Neural cell (in vitro differentiated cells): ENCODE measurements at regions not wholly inside any gene's neighbourhood (a gene's known extent, or its start where the extent isn't known, plus 50 kb on each side); places are given as distances from the start of the nearest gene placed in this dataset.
"Not testable (repeated sequence)": the region's sequence is repeated elsewhere in the genome, so short reads cannot be mapped to it uniquely, and the experiment has no call there.

Experiments used
- H2AFZ ChIP-seq: fragments of 200-600, 300-800 bp; sonication (generic), shearing (Covaris generic); 2 replicates; pipeline ENCODE4 v1.6.0; 2014; ENCODE audit warnings: low read depth, mild to moderate bottlenecking, antibody characterized with exemption, low read length, moderate library complexity
- H3F3A ChIP-seq: fragments of 200-600 bp; shearing (Covaris generic); 2 replicates; pipeline ENCODE4 v1.6.1; 2016; ENCODE audit warnings: mild to moderate bottlenecking, moderate library complexity, mixed read lengths, antibody characterized with exemption, low read length; ENCODE audit not compliant: insufficient read depth, poor library complexity, severe bottlenecking
- H3K27ac ChIP-seq: fragments of 200-600, 300-800 bp; sonication (generic), shearing (Covaris generic); 2 replicates; pipeline ENCODE4 v1.5.1; 2014; ENCODE audit warnings: mild to moderate bottlenecking, low read length, moderate library complexity
- H3K27me3 ChIP-seq: fragments of 300-800, 200-600 bp; sonication (generic), shearing (Covaris generic); 2 replicates; pipeline ENCODE4 v1.6.0; 2014; ENCODE audit warnings: mild to moderate bottlenecking, low read depth, low read length, moderate library complexity; ENCODE audit not compliant: insufficient read depth
- H3K36me3 ChIP-seq: fragments of 300-800, 200-600 bp; sonication (generic), shearing (Covaris generic); 2 replicates; pipeline ENCODE4 v1.5.1; 2014; ENCODE audit warnings: mild to moderate bottlenecking, antibody characterized with exemption, low read length, moderate library complexity; ENCODE audit not compliant: insufficient read depth
- H3K4me2 ChIP-seq: fragments of 300-800, 200-600 bp; sonication (generic), shearing (Covaris generic); 2 replicates; pipeline ENCODE4 v1.6.0; 2014; ENCODE audit warnings: mild to moderate bottlenecking, low read length
- H3K4me3 ChIP-seq: fragments of 300-800, 200-600 bp; sonication (generic), shearing (Covaris generic); 2 replicates; pipeline ENCODE4 v1.5.1; 2014; ENCODE audit warnings: mild to moderate bottlenecking, low read length, moderate library complexity
- H3K79me2 ChIP-seq: fragments of 200-600 bp; shearing (Covaris generic); replicated peaks from 2 replicates; pipeline ENCODE4 v1.6.0; 2014; ENCODE audit warnings: mild to moderate bottlenecking, low read length, moderate library complexity; ENCODE audit not compliant: insufficient read depth
- H3K9ac ChIP-seq: fragments of 300-800, 200-600 bp; sonication (generic), shearing (Covaris generic); 2 replicates; pipeline ENCODE4 v1.6.1; 2016; ENCODE audit warnings: mild to moderate bottlenecking, low read length, mixed read lengths
- H3K9me2 ChIP-seq: fragments of 200-600 bp; shearing (Covaris generic); 2 replicates; pipeline ENCODE4 v1.6.1; 2016; ENCODE audit warnings: mild to moderate bottlenecking, low read length, mixed read lengths; ENCODE audit not compliant: insufficient read depth
- H3K9me3 ChIP-seq: fragments of 200-600, 300-800 bp; sonication (generic), shearing (Covaris generic); 2 replicates; pipeline ENCODE4 v1.6.1; 2016; ENCODE audit warnings: mild to moderate bottlenecking, mixed run types, low read length, moderate library complexity, mixed read lengths
- H4K20me1 ChIP-seq: fragments of 200-600 bp; shearing (Covaris generic); 2 replicates; pipeline ENCODE4 v1.6.1; 2016; ENCODE audit warnings: mild to moderate bottlenecking, mixed run types; ENCODE audit not compliant: insufficient read depth
- EP300 ChIP-seq: fragments of 450-650 bp; conservative IDR thresholded peaks from 2 replicates; pipeline ENCODE4 v1.6.1; 2014; ENCODE audit warnings: antibody characterized with exemption, mild to moderate bottlenecking, moderate library complexity; ENCODE audit not compliant: poor library complexity, severe bottlenecking
- EZH2 ChIP-seq: fragments of 200-600, 300-800 bp; shearing (Covaris generic), sonication (generic); IDR thresholded peaks from 2 replicates; pipeline ENCODE4 v1.6.1; 2014; ENCODE audit warnings: antibody characterized with exemption, low read length, borderline replicate concordance, mild to moderate bottlenecking; ENCODE audit not compliant: insufficient read depth, poor library complexity, severe bottlenecking
- MXI1 ChIP-seq: fragments of 450-650 bp; conservative IDR thresholded peaks from 2 replicates; pipeline ENCODE4 v1.6.1; 2014; ENCODE audit warnings: antibody characterized with exemption, mild to moderate bottlenecking; ENCODE audit not compliant: poor library complexity, severe bottlenecking
- POLR2AphosphoS5 ChIP-seq: IDR thresholded peaks from 2 replicates; pipeline ENCODE4 v1.6.1; 2012
- RAD21 ChIP-seq: fragments of 450-650 bp; conservative IDR thresholded peaks from 2 replicates; pipeline ENCODE4 v1.6.1; 2014; ENCODE audit warnings: antibody characterized with exemption, mild to moderate bottlenecking, moderate library complexity
- SMC3 ChIP-seq: fragments of 450-650 bp; conservative IDR thresholded peaks from 2 replicates; pipeline ENCODE4 v1.6.1; 2014; ENCODE audit warnings: antibody characterized with exemption, mild to moderate bottlenecking, moderate library complexity; ENCODE audit not compliant: poor library complexity
- TAF1 ChIP-seq: IDR thresholded peaks from 2 replicates; pipeline ENCODE4 v1.6.1; 2012; ENCODE audit warnings: low read depth
- TF ChIP-seq, protein P1 (sequence below): fragments of 450-650 bp; IDR thresholded peaks from 2 replicates; pipeline ENCODE4 v1.5.1; 2014; ENCODE audit warnings: antibody characterized with exemption, mild to moderate bottlenecking, moderate library complexity; ENCODE audit not compliant: poor library complexity, severe bottlenecking
- TF ChIP-seq, protein P2 (sequence below): IDR thresholded peaks from 2 replicates; pipeline ENCODE4 v1.6.1; 2012; ENCODE audit warnings: borderline replicate concordance

DNA sequence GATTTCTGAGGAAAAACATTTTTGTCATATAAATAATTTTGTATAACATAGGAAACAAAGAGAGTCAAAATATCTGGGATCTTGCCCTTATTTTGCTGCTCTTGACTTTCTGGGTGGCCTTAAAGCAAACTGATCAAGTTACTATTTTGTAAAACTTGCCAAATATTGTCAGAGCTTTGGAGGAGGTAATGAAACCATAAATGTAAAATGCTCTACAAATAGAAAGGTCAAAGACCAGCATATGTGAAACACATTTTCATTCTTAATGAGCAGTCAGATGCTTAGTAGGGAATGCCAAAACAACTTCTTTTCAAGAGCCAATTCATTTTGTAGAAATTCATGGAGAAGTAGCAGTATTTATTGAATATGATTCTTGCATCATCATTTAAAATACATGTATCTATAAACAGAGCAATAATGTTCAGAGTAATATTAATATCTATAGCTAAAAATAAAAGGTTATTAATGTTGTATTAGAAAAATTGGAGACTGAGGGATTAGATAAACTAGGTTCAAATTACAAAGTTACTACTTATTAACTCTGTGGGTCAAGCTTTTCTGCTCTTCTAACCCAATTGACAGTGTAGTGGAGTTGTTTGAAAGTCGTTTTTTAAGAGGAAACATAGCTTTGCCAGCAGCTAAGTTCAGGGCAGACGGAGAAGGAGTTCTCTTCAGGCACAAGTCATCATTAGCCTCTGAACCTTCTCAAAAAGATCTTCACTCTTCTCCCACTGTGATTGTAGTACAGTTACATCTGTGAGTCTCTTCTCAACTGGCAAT is 2053.1 kb downstream of the EFNA5 start:
- Histone ChIP-seq H3K4me2 (no peak overlapping the region), H3K9ac (no peak overlapping the region), H4K20me1 (no peaks in the 10 kb centered on the region), H3K9me3 (no peaks in the 10 kb centered on the region), H2AFZ (no peak overlapping the region), H3K4me3 (no peak overlapping the region), H3K27ac (no peak overlapping the region), H3K9me2 (no peaks in the 10 kb centered on the region), H3K36me3 (no peaks in the 10 kb centered on the region), H3K79me2 (no peaks in the 10 kb centered on the region), H3K27me3 (no peaks in the 10 kb centered on the region), H3F3A (no peaks in the 10 kb centered on the region)
- no peak for TF ChIP-seq SMC3
- TF ChIP-seq EZH2 = no peak
- TF ChIP-seq MXI1 = no peak
- TF ChIP-seq, protein P1, sequence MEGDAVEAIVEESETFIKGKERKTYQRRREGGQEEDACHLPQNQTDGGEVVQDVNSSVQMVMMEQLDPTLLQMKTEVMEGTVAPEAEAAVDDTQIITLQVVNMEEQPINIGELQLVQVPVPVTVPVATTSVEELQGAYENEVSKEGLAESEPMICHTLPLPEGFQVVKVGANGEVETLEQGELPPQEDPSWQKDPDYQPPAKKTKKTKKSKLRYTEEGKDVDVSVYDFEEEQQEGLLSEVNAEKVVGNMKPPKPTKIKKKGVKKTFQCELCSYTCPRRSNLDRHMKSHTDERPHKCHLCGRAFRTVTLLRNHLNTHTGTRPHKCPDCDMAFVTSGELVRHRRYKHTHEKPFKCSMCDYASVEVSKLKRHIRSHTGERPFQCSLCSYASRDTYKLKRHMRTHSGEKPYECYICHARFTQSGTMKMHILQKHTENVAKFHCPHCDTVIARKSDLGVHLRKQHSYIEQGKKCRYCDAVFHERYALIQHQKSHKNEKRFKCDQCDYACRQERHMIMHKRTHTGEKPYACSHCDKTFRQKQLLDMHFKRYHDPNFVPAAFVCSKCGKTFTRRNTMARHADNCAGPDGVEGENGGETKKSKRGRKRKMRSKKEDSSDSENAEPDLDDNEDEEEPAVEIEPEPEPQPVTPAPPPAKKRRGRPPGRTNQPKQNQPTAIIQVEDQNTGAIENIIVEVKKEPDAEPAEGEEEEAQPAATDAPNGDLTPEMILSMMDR = no peak
- no peak for TF ChIP-seq TAF1
- no peak for TF ChIP-seq RAD21
- TF ChIP-seq EP300 = no peak
- no peak for TF ChIP-seq POLR2AphosphoS5
- TF ChIP-seq, protein P2, sequence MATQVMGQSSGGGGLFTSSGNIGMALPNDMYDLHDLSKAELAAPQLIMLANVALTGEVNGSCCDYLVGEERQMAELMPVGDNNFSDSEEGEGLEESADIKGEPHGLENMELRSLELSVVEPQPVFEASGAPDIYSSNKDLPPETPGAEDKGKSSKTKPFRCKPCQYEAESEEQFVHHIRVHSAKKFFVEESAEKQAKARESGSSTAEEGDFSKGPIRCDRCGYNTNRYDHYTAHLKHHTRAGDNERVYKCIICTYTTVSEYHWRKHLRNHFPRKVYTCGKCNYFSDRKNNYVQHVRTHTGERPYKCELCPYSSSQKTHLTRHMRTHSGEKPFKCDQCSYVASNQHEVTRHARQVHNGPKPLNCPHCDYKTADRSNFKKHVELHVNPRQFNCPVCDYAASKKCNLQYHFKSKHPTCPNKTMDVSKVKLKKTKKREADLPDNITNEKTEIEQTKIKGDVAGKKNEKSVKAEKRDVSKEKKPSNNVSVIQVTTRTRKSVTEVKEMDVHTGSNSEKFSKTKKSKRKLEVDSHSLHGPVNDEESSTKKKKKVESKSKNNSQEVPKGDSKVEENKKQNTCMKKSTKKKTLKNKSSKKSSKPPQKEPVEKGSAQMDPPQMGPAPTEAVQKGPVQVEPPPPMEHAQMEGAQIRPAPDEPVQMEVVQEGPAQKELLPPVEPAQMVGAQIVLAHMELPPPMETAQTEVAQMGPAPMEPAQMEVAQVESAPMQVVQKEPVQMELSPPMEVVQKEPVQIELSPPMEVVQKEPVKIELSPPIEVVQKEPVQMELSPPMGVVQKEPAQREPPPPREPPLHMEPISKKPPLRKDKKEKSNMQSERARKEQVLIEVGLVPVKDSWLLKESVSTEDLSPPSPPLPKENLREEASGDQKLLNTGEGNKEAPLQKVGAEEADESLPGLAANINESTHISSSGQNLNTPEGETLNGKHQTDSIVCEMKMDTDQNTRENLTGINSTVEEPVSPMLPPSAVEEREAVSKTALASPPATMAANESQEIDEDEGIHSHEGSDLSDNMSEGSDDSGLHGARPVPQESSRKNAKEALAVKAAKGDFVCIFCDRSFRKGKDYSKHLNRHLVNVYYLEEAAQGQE = no peak

DNA sequence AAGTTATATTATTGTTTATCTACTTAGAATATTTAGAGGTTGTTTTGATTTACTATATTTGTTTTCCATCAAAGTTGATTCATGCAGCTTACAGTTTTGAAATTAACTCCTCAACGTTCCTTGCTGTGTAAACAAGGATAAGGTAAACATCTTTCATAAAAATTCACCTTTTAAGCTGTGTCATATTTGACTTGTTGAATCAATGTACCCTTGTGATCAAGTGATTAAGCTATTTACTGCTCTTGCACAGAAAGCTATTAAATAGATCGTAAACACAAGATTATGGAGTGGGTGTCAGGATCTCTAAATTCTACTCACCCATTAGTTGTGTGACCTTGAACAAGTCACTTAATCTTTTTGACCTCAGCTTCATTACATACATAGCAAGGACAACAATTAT is 2054.0 kb upstream of the NUDT12 start:
- no peak overlapping the region for H3K4me2 ChIP-seq
- H3K27me3 ChIP-seq = no peaks in the 10 kb centered on the region
- H2AFZ ChIP-seq = no peak overlapping the region
- no peaks in the 10 kb centered on the region for H4K20me1 ChIP-seq
- H3K9me2 ChIP-seq = no peaks in the 10 kb centered on the region
- no peak overlapping the region for H3K4me3 ChIP-seq
- TF ChIP-seq POLR2AphosphoS5 = no peak
- TF ChIP-seq, protein P2 = no peak
- no peak for TF ChIP-seq MXI1
- no peak for TF ChIP-seq RAD21
- no peak for TF ChIP-seq TAF1
- TF ChIP-seq, protein P1 = no peak
- H3K9ac ChIP-seq = no peak overlapping the region
- H3K9me3 ChIP-seq = no peaks in the 10 kb centered on the region
- H3K36me3 ChIP-seq = no peaks in the 10 kb centered on the region
- no peaks in the 10 kb centered on the region for H3F3A ChIP-seq
- no peaks in the 10 kb centered on the region for H3K79me2 ChIP-seq
- no peak overlapping the region for H3K27ac ChIP-seq

DNA sequence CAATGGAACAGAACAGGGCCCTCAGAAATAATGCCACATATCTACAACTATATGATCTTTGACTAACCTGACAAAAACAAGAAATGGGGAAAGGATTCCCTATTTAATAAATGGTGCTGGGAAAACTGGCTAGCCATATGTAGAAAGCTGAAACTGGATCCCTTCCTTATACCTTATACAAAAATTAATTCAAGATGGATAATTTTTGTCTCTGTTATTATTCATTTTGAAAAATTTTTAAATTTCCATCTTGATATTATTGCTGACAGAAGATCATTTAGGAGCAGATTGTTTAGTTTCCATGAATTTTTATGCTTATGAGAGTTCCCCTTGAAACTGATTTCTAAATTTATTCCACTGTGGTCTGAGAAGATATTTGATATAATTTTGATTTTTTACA is 2039.8 kb upstream of the NUDT12 start:
- not testable (repeated sequence) for H3K9ac ChIP-seq, H3K36me3 ChIP-seq, H3K9me2 ChIP-seq, H3K79me2 ChIP-seq, H3F3A ChIP-seq, H3K9me3 ChIP-seq, H4K20me1 ChIP-seq, H3K4me3 ChIP-seq, H2AFZ ChIP-seq, H3K4me2 ChIP-seq, H3K27me3 ChIP-seq, H3K27ac ChIP-seq
